Mesendoderm (in vitro differentiated cells): ENCODE measurements at regions not wholly inside any gene's neighbourhood (a gene's known extent, or its start where the extent isn't known, plus 50 kb on each side); places are given as distances from the start of the nearest gene placed in this dataset.

Experiments
- DNase-seq: peaks from one replicate; pipeline ENCODE4 v3.0.0; 2013
- H2AK5ac ChIP-seq: 2 replicates; pipeline ENCODE4 v1.6.1; 2013; ENCODE audit warnings: low read length, inconsistent platforms
- H2BK120ac ChIP-seq: 2 replicates; pipeline ENCODE4 v1.6.1; 2013; ENCODE audit warnings: low read depth, mild to moderate bottlenecking, low read length, moderate library complexity, mixed read lengths
- H2BK15ac ChIP-seq: replicated peaks from 2 replicates; pipeline ENCODE4 v1.6.1; 2013; ENCODE audit warnings: low read depth, mild to moderate bottlenecking, moderate library complexity
- H2BK5ac ChIP-seq: 2 replicates; pipeline ENCODE4 v1.6.1; 2013; ENCODE audit warnings: low read length, inconsistent platforms
- H3K18ac ChIP-seq: 2 replicates; pipeline ENCODE4 v1.6.1; 2013; ENCODE audit warnings: mild to moderate bottlenecking, low read length, mixed read lengths
- H3K23ac ChIP-seq: one replicate; pipeline ENCODE4 v1.6.1; 2013; ENCODE audit warnings: low read length
- H3K27ac ChIP-seq: 2 replicates; pipeline ENCODE4 v1.5.1; 2013; ENCODE audit warnings: low read depth, mild to moderate bottlenecking, inconsistent platforms, low read length, moderate library complexity
- H3K27me3 ChIP-seq: 2 replicates; pipeline ENCODE4 v1.6.1; 2013; ENCODE audit warnings: low read length, control low read depth, mild to moderate bottlenecking, inconsistent platforms; ENCODE audit not compliant: insufficient read depth, poor library complexity
- H3K36me3 ChIP-seq: 2 replicates; pipeline ENCODE4 v1.6.1; 2013; ENCODE audit warnings: low read length, inconsistent platforms; ENCODE audit not compliant: control insufficient read depth, insufficient read depth
- H3K4ac ChIP-seq: one replicate; pipeline ENCODE4 v1.6.1; 2013; ENCODE audit warnings: low read depth, mild to moderate bottlenecking, low read length, moderate library complexity
- H3K4me1 ChIP-seq: 2 replicates; pipeline ENCODE4 v1.6.1; 2013; ENCODE audit warnings: low read depth, low read length, inconsistent platforms; ENCODE audit not compliant: control insufficient read depth
- H3K4me2 ChIP-seq: 2 replicates; pipeline ENCODE4 v1.6.1; 2013; ENCODE audit warnings: low read length
- H3K4me3 ChIP-seq: 2 replicates; pipeline ENCODE4 v1.5.1; 2013; ENCODE audit warnings: mild to moderate bottlenecking, low read length
- H3K56ac ChIP-seq: one replicate; pipeline ENCODE4 v1.6.1; 2013; ENCODE audit warnings: low read length
- H3K79me1 ChIP-seq: 2 replicates; pipeline ENCODE4 v1.6.1; 2013; ENCODE audit warnings: low read length, inconsistent platforms
- H3K79me2 ChIP-seq: 2 replicates; pipeline ENCODE4 v1.6.1; 2013; ENCODE audit warnings: mild to moderate bottlenecking, low read length; ENCODE audit not compliant: control insufficient read depth, insufficient read depth
- H3K9ac ChIP-seq: 2 replicates; pipeline ENCODE4 v1.6.1; 2013; ENCODE audit warnings: low read length, inconsistent platforms
- H4K5ac ChIP-seq: one replicate; pipeline ENCODE4 v1.6.1; 2013; ENCODE audit warnings: low read length
- H4K8ac ChIP-seq: one replicate; pipeline ENCODE4 v1.6.1; 2013; ENCODE audit warnings: low read depth, mild to moderate bottlenecking, control low read depth, low read length, moderate library complexity
- WGBS: extraction: QIAGEN DNeasy Blood & Tissue Kit; methylation state at CpG from one replicate; pipeline ENCODE4 v1.1.7; 2013; ENCODE audit warnings: low lambda C conversion rate, missing lambda C conversion rate; ENCODE audit not compliant: insufficient coverage; ENCODE audit errors: extremely low coverage; 5-methylcytosine and 5-hydroxymethylcytosine counted together

- Histone ChIP-seq H4K5ac (no peak overlapping the region), H3K56ac (no peak overlapping the region), H3K4ac (no peak overlapping the region), H3K18ac (no peak overlapping the region), H2BK15ac (no peak overlapping the region), H3K27ac (no peak overlapping the region), H3K4me2 (no peak overlapping the region), H3K9ac (no peak overlapping the region), H3K4me1 (no peaks in the 10 kb centered on the region), H4K8ac (no peak overlapping the region), H2AK5ac (no peak overlapping the region), H3K79me2 (no peaks in the 10 kb centered on the region), H3K4me3 (no peak overlapping the region), H3K23ac (no peak overlapping the region), H2BK5ac (no peak overlapping the region), H3K27me3 (no peaks in the 10 kb centered on the region), H3K36me3 (no peaks in the 10 kb centered on the region), H2BK120ac (no peak overlapping the region), H3K79me1 (no peaks in the 10 kb centered on the region)
- no CpG with 5 or more reads among the region's 3 CpGs for WGBS
- no peak for DNase-seq
These were observed 352.5 kb upstream of the MIR17HG start for GRCh38 chr13:90995001-90995400.

- H2BK120ac ChIP-seq = no peak overlapping the region
- H3K27ac ChIP-seq = no peak overlapping the region
- no peak overlapping the region for H3K4me2 ChIP-seq
- no peak overlapping the region for H3K18ac ChIP-seq
- no peak overlapping the region for H4K8ac ChIP-seq
- H2AK5ac ChIP-seq = no peak overlapping the region
- no peak overlapping the region for H2BK5ac ChIP-seq
- no peak overlapping the region for H3K56ac ChIP-seq
- H3K23ac ChIP-seq = no peak overlapping the region
- no peak overlapping the region for H3K4me3 ChIP-seq
- no peak overlapping the region for H3K9ac ChIP-seq
- H3K36me3 ChIP-seq = no peaks in the 10 kb centered on the region
- H3K4me1 ChIP-seq = no peaks in the 10 kb centered on the region
- no CpG with 5 or more reads among the region's 4 CpGs for WGBS
- no peak for DNase-seq
- no peak overlapping the region for H4K5ac ChIP-seq
- H3K79me2 ChIP-seq = no peaks in the 10 kb centered on the region
- H3K4ac ChIP-seq = no peak overlapping the region
- no peak overlapping the region for H2BK15ac ChIP-seq
- no peaks in the 10 kb centered on the region for H3K27me3 ChIP-seq
- H3K79me1 ChIP-seq = no peaks in the 10 kb centered on the region
These were observed 351.9 kb upstream of the MIR17HG start for GRCh38 chr13:90995614-90996013.

GRCh38 chr13:90997951-90998350, 349.5 kb upstream of the MIR17HG start:
- H3K27me3 ChIP-seq = no peaks in the 10 kb centered on the region
- no peak overlapping the region for H2BK120ac ChIP-seq
- H3K27ac ChIP-seq = no peak overlapping the region
- H3K56ac ChIP-seq = no peak overlapping the region
- no peak overlapping the region for H2BK5ac ChIP-seq
- no peak overlapping the region for H4K8ac ChIP-seq
- WGBS = no CpG with 5 or more reads among the region's 1 CpG
- no peak overlapping the region for H3K4me2 ChIP-seq
- DNase-seq = no peak
- no peak overlapping the region for H3K4me3 ChIP-seq
- H3K9ac ChIP-seq = no peak overlapping the region
- no peak overlapping the region for H2AK5ac ChIP-seq
- H3K4ac ChIP-seq = no peak overlapping the region
- no peaks in the 10 kb centered on the region for H3K79me2 ChIP-seq
- no peak overlapping the region for H4K5ac ChIP-seq
- no peak overlapping the region for H2BK15ac ChIP-seq
- H3K4me1 ChIP-seq = no peaks in the 10 kb centered on the region
- no peaks in the 10 kb centered on the region for H3K79me1 ChIP-seq
- H3K36me3 ChIP-seq = no peaks in the 10 kb centered on the region
- H3K23ac ChIP-seq = no peak overlapping the region
- H3K18ac ChIP-seq = no peak overlapping the region

GRCh38 chr13:90999401-90999800, 348.1 kb upstream of the MIR17HG start:
- DNase-seq = no peak
- Histone ChIP-seq H3K4ac (no peak overlapping the region), H3K79me1 (no peaks in the 10 kb centered on the region), H3K18ac (no peak overlapping the region), H2BK5ac (no peak overlapping the region), H2BK120ac (no peak overlapping the region), H3K56ac (no peak overlapping the region), H3K27ac (no peak overlapping the region), H3K23ac (no peak overlapping the region), H2BK15ac (no peak overlapping the region), H3K4me1 (no peaks in the 10 kb centered on the region), H3K36me3 (no peaks in the 10 kb centered on the region), H3K4me3 (no peak overlapping the region), H4K5ac (no peak overlapping the region), H3K79me2 (no peaks in the 10 kb centered on the region), H4K8ac (no peak overlapping the region), H2AK5ac (no peak overlapping the region), H3K27me3 (peaks cover 2% of the 10 kb centered on the region), H3K9ac (no peak overlapping the region), H3K4me2 (no peak overlapping the region)

GRCh38 chr13:91001371-91001770, 346.1 kb upstream of the MIR17HG start:
- H3K4me1 ChIP-seq = no peaks in the 10 kb centered on the region
- no CpG with 5 or more reads among the region's 6 CpGs for WGBS

GRCh38 chr13:91014696-91015095, 332.8 kb upstream of the MIR17HG start:
- Histone ChIP-seq H3K4ac (no peak overlapping the region), H3K56ac (no peak overlapping the region), H4K8ac (no peak overlapping the region), H3K4me3 (no peak overlapping the region), H3K36me3 (no peaks in the 10 kb centered on the region), H3K9ac (no peak overlapping the region), H3K27me3 (no peaks in the 10 kb centered on the region), H2BK5ac (no peak overlapping the region), H4K5ac (no peak overlapping the region), H3K79me2 (no peaks in the 10 kb centered on the region), H2AK5ac (no peak overlapping the region), H3K27ac (no peak overlapping the region), H2BK15ac (no peak overlapping the region), H2BK120ac (no peak overlapping the region), H3K18ac (no peak overlapping the region), H3K4me1 (no peaks in the 10 kb centered on the region), H3K4me2 (no peak overlapping the region), H3K79me1 (no peaks in the 10 kb centered on the region), H3K23ac (no peak overlapping the region)
- no CpG with 5 or more reads among the region's 3 CpGs for WGBS
- DNase-seq = no peak

More at GRCh38 chr13:91001371-91001770, 346.1 kb upstream of the MIR17HG start:
- no peak overlapping the region for H3K9ac ChIP-seq
- no peak overlapping the region for H3K18ac ChIP-seq
- H3K79me1 ChIP-seq = no peaks in the 10 kb centered on the region
- no peak overlapping the region for H3K27ac ChIP-seq
- H3K56ac ChIP-seq = no peak overlapping the region
- no peak overlapping the region for H3K4ac ChIP-seq
- H3K27me3 ChIP-seq = peaks cover 2% of the 10 kb centered on the region
- no peak for DNase-seq
- no peak overlapping the region for H3K4me3 ChIP-seq
- H3K79me2 ChIP-seq = no peaks in the 10 kb centered on the region
- H2AK5ac ChIP-seq = no peak overlapping the region
- no peak overlapping the region for H2BK120ac ChIP-seq
- no peak overlapping the region for H4K8ac ChIP-seq
- no peaks in the 10 kb centered on the region for H3K36me3 ChIP-seq
- H3K4me2 ChIP-seq = no peak overlapping the region
- H4K5ac ChIP-seq = no peak overlapping the region
- H3K23ac ChIP-seq = no peak overlapping the region
- no peak overlapping the region for H2BK15ac ChIP-seq
- no peak overlapping the region for H2BK5ac ChIP-seq
